HEK293 (cell line): ENCODE measurements at regions not wholly inside any gene's neighbourhood (a gene's known extent, or its start where the extent isn't known, plus 50 kb on each side); places are given as distances from the start of the nearest gene placed in this dataset.

Experiments used
- CTCF ChIA-PET: fragments of 350-600 bp; formaldehyde crosslinking; extraction: SDS; loops from one replicate; lab custom pipeline; 2021; ENCODE audit warnings: antibody characterized with exemption; lab: Yijun Ruan, JAX
- POLR2A ChIA-PET: fragments of 300-600 bp; formaldehyde crosslinking; extraction: SDS; loops from one replicate; lab custom pipeline; 2020; ENCODE audit warnings: antibody characterized with exemption, inconsistent platforms; lab: Yijun Ruan, JAX
- H3K27ac ChIP-seq: fragments of 200-500 bp; sonication (Bioruptor generic); 2 replicates; pipeline ENCODE4 v1.5.1; 2014; ENCODE audit warnings: low read depth, low read length, control low read depth, inconsistent platforms; ENCODE audit errors: extremely low read depth
- H3K36me3 ChIP-seq, 2 experiments: fragments of 200-500 bp in 1 of 2; sonication (Bioruptor generic) in 1 of 2; 1 replicate in 1 of 2; 2 replicates in 1 of 2; pipeline ENCODE4 v1.5.1; 2014 to 2017; ENCODE audit warnings: inconsistent platforms in 2 of 2, low read length in 2 of 2; ENCODE audit not compliant: control insufficient read depth in 2 of 2, insufficient read depth in 1 of 2
- H3K4me1 ChIP-seq: fragments of 200-500 bp; sonication (Bioruptor generic); 2 replicates; pipeline ENCODE4 v1.5.1; 2014; ENCODE audit warnings: mild to moderate bottlenecking, low read length, inconsistent platforms; ENCODE audit not compliant: control insufficient read depth, insufficient read depth
- H3K4me3 ChIP-seq: 2 replicates; pipeline ENCODE4 v1.5.1; 2011; ENCODE audit warnings: low read depth, mild to moderate bottlenecking, control low read depth, low read length, moderate library complexity
- H3K9me3 ChIP-seq: fragments of 200-500 bp; sonication (Bioruptor generic); 2 replicates; pipeline ENCODE4 v1.5.1; 2014; ENCODE audit warnings: low read depth, low read length, inconsistent platforms; ENCODE audit not compliant: control insufficient read depth, insufficient read depth
- GLIS2 ChIP-seq: fragments of 450-650 bp; formaldehyde crosslinking; IDR thresholded peaks from 2 replicates; pipeline ENCODE4 v1.5.1; 2016; ENCODE audit warnings: missing biosample characterization, missing genetic modification characterization
- KLF1 ChIP-seq: fragments of 450-650 bp; formaldehyde crosslinking; IDR thresholded peaks from 2 replicates; pipeline ENCODE4 v1.5.1; 2016; ENCODE audit warnings: missing biosample characterization, missing genetic modification characterization
- KLF16 ChIP-seq: fragments of 450-650 bp; formaldehyde crosslinking; IDR thresholded peaks from 2 replicates; pipeline ENCODE4 v1.5.1; 2017; ENCODE audit warnings: missing biosample characterization, missing genetic modification characterization
- PRDM6 ChIP-seq: fragments of 450-650 bp; formaldehyde crosslinking; IDR thresholded peaks from 2 replicates; pipeline ENCODE4 v1.5.1; 2017; ENCODE audit warnings: missing biosample characterization, missing genetic modification characterization
- SCRT2 ChIP-seq: fragments of 450-650 bp; formaldehyde crosslinking; IDR thresholded peaks from 2 replicates; pipeline ENCODE4 v1.5.1; 2016; ENCODE audit warnings: missing biosample characterization, missing genetic modification characterization
- SETDB1 ChIP-seq: IDR thresholded peaks from one replicate; pipeline ENCODE4 v1.6.1; 2017; ENCODE audit warnings: mild to moderate bottlenecking, low read length, moderate library complexity, mixed read lengths; ENCODE audit not compliant: insufficient read length
- ZBTB20 ChIP-seq: fragments of 450-650 bp; formaldehyde crosslinking; IDR thresholded peaks from 2 replicates; pipeline ENCODE4 v1.5.1; 2016; ENCODE audit warnings: missing biosample characterization, missing genetic modification characterization
- ZFP37 ChIP-seq: fragments of 450-650 bp; formaldehyde crosslinking; IDR thresholded peaks from 2 replicates; pipeline ENCODE4 v1.5.1; 2016; ENCODE audit warnings: missing biosample characterization, missing genetic modification characterization
- ZNF133 ChIP-seq: fragments of 450-650 bp; formaldehyde crosslinking; IDR thresholded peaks from 2 replicates; pipeline ENCODE4 v1.5.1; 2016; ENCODE audit warnings: missing biosample characterization, missing genetic modification characterization
- ZNF184 ChIP-seq: fragments of 450-650 bp; IDR thresholded peaks from 2 replicates; pipeline ENCODE4 v1.5.1; 2018; ENCODE audit warnings: missing biosample characterization, mild to moderate bottlenecking, missing genetic modification characterization
- ZNF280D ChIP-seq: fragments of 450-650 bp; formaldehyde crosslinking; IDR thresholded peaks from 2 replicates; pipeline ENCODE4 v1.5.1; 2016; ENCODE audit warnings: missing biosample characterization, missing genetic modification characterization
- ZNF324 ChIP-seq: fragments of 450-650 bp; formaldehyde crosslinking; IDR thresholded peaks from 2 replicates; pipeline ENCODE4 v1.5.1; 2016; ENCODE audit warnings: missing biosample characterization, missing genetic modification characterization
- ZNF362 ChIP-seq: fragments of 450-650 bp; formaldehyde crosslinking; IDR thresholded peaks from 2 replicates; pipeline ENCODE4 v1.5.1; 2016; ENCODE audit warnings: missing biosample characterization, missing genetic modification characterization
- ZNF366 ChIP-seq: fragments of 450-650 bp; formaldehyde crosslinking; conservative IDR thresholded peaks from 2 replicates; pipeline ENCODE4 v1.5.1; 2016; ENCODE audit warnings: missing biosample characterization, missing genetic modification characterization
- ZNF423 ChIP-seq: fragments of 450-650 bp; formaldehyde crosslinking; IDR thresholded peaks from 2 replicates; pipeline ENCODE4 v1.5.1; 2016; ENCODE audit warnings: missing biosample characterization, missing genetic modification characterization
- ZNF514 ChIP-seq: fragments of 450-650 bp; formaldehyde crosslinking; IDR thresholded peaks from 2 replicates; pipeline ENCODE4 v1.5.1; 2016; ENCODE audit warnings: missing biosample characterization, missing genetic modification characterization
- ZNF518A ChIP-seq: fragments of 450-650 bp; formaldehyde crosslinking; conservative IDR thresholded peaks from 2 replicates; pipeline ENCODE4 v1.5.1; 2016; ENCODE audit warnings: low read depth, missing biosample characterization, missing genetic modification characterization
- ZNF629 ChIP-seq: fragments of 450-650 bp; formaldehyde crosslinking; IDR thresholded peaks from 2 replicates; pipeline ENCODE4 v1.5.1; 2017; ENCODE audit warnings: missing biosample characterization, missing genetic modification characterization
- ZNF677 ChIP-seq: fragments of 450-650 bp; IDR thresholded peaks from 2 replicates; pipeline ENCODE4 v1.5.0; 2018; ENCODE audit warnings: missing biosample characterization, mild to moderate bottlenecking, missing genetic modification characterization, moderate library complexity
- ZNF776 ChIP-seq: fragments of 450-650 bp; formaldehyde crosslinking; IDR thresholded peaks from 2 replicates; pipeline ENCODE4 v1.5.0; 2017; ENCODE audit warnings: missing biosample characterization, missing genetic modification characterization, borderline replicate concordance
- ZNF777 ChIP-seq: fragments of 450-650 bp; formaldehyde crosslinking; IDR thresholded peaks from 2 replicates; pipeline ENCODE4 v1.5.1; 2017; ENCODE audit warnings: missing biosample characterization, missing genetic modification characterization, borderline replicate concordance
- ZSCAN30 ChIP-seq: fragments of 450-650 bp; IDR thresholded peaks from 2 replicates; pipeline ENCODE4 v1.5.1; 2018; ENCODE audit warnings: missing biosample characterization, mild to moderate bottlenecking, missing genetic modification characterization, moderate library complexity

GRCh38 chr6:113447088-113447831 is 409.9 kb upstream of the MARCKS start (continued):
- TF ChIP-seq ZNF518A (tag by site-specific recombination) (0 out of 2 replicates have a peak, but pooled peaks have one; percentile 23), ZNF324 (no peak), ZNF629 (peak; percentile 15; the same call in 1 of the 2 replicates), ZNF133 (tag by site-specific recombination) (no peak), ZNF777 (tag by site-specific recombination) (no peak), ZFP37 (tag by site-specific recombination) (no peak), PRDM6 (peak; percentile 62), SCRT2 (tag by site-specific recombination) (peak; percentile 89), SETDB1 (peak; percentile 31), ZNF362 (tag by site-specific recombination) (peak; percentile 86)

GRCh38 chr6:113449051-113449450 is 408.1 kb upstream of the MARCKS start:
- ChIA-PET CTCF (interaction anchor here (0.7 kb wide), 1 partner anchor 1406 kb away, joined by 3 read pairs; no protein-coding TSS in a partner anchor), POLR2A (no interaction called here)
- no peak overlapping the region for H3K27ac ChIP-seq
- no peaks in the 10 kb centered on the region for H3K9me3 ChIP-seq
- H3K36me3 ChIP-seq = no peaks in the 10 kb centered on the region
- H3K4me3 ChIP-seq = no peak overlapping the region
- no peaks in the 10 kb centered on the region for H3K4me1 ChIP-seq
- no peak for TF ChIP-seq ZNF423 (tag by site-specific recombination)
- no peak for TF ChIP-seq ZNF677 (tag by site-specific recombination)
- TF ChIP-seq KLF1 (tag by site-specific recombination) = no peak
- no peak for TF ChIP-seq ZNF776 (tag by site-specific recombination)
- no peak for TF ChIP-seq ZSCAN30
- TF ChIP-seq ZNF184 (tag by site-specific recombination) = no peak
- no peak for TF ChIP-seq ZNF514 (tag by site-specific recombination)
- no peak for TF ChIP-seq ZNF366
- TF ChIP-seq ZBTB20 = no peak
- no peak for TF ChIP-seq GLIS2 (tag by site-specific recombination)
- TF ChIP-seq KLF16 = no peak
- TF ChIP-seq ZNF280D = no peak
- TF ChIP-seq ZFP37 (tag by site-specific recombination) = no peak
